ENCODE measurements at regions not wholly inside any gene's neighbourhood (a gene's known extent, or its start where the extent isn't known, plus 50 kb on each side); places are given as distances from the start of the nearest gene placed in this dataset.

GRCh38 chr2:37782155-37782673 lies 110.8 kb upstream of the CDC42EP3 start:
- peak overlapping the region; percentile 74 to 81 (median 78) for H3K27ac ChIP-seq
- intact Hi-C loops (cut with DNase I), result no loop called here
- no peak for DNase-seq

GRCh38 chr2:37782721-37783371 lies 111.4 kb upstream of the CDC42EP3 start:
- DNase-seq, result peak; percentile 73 to 81
- Histone ChIP-seq H3K36me3 (no peaks in the 10 kb centered on the region), H3K27me3 (no peaks in the 10 kb centered on the region), H3K27ac (peak overlapping the region; percentile 74 to 81 (median 78)), H3K9me3 (no peaks in the 10 kb centered on the region), H3K4me3 (replicated peaks in 1 of 3) (no peak overlapping the region), H3K4me1 (peaks cover 4 to 44% of the 10 kb centered on the region in 2 donors)
- intact Hi-C loops (cut with DNase I), result no loop called here
- 21 to 28% methylated on average over 10 of the region's 10 CpGs for WGBS, 2 donors
- no peak for TF ChIP-seq POLR2A (IDR thresholded peaks at IDR 0.05)
- TF ChIP-seq, protein P1, sequence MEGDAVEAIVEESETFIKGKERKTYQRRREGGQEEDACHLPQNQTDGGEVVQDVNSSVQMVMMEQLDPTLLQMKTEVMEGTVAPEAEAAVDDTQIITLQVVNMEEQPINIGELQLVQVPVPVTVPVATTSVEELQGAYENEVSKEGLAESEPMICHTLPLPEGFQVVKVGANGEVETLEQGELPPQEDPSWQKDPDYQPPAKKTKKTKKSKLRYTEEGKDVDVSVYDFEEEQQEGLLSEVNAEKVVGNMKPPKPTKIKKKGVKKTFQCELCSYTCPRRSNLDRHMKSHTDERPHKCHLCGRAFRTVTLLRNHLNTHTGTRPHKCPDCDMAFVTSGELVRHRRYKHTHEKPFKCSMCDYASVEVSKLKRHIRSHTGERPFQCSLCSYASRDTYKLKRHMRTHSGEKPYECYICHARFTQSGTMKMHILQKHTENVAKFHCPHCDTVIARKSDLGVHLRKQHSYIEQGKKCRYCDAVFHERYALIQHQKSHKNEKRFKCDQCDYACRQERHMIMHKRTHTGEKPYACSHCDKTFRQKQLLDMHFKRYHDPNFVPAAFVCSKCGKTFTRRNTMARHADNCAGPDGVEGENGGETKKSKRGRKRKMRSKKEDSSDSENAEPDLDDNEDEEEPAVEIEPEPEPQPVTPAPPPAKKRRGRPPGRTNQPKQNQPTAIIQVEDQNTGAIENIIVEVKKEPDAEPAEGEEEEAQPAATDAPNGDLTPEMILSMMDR (IDR thresholded peaks at IDR 0.05), result peak in 1 of 6 experiments; percentile 4

More at GRCh38 chr2:37782155-37782673, 110.8 kb upstream of the CDC42EP3 start:
- no peaks in the 10 kb centered on the region for H3K9me3 ChIP-seq
- no peaks in the 10 kb centered on the region for H3K36me3 ChIP-seq
- TF ChIP-seq POLR2A (IDR thresholded peaks at IDR 0.05), result no peak
- TF ChIP-seq, protein P1 (IDR thresholded peaks at IDR 0.05), result no peak
- H3K27me3 ChIP-seq, result no peaks in the 10 kb centered on the region
- H3K4me3 ChIP-seq (replicated peaks in 1 of 3), result no peak overlapping the region
- whole genome bisulfite sequencing, 2 donors, result 74% methylated on average over 8 of the region's 8 CpGs
- H3K4me1 ChIP-seq, result peaks cover 4 to 42% of the 10 kb centered on the region in 2 donors

- DNase-seq, result no peak
- Histone ChIP-seq H3K9me3 (no peaks in the 10 kb centered on the region), H3K4me1 (peaks cover 4 to 44% of the 10 kb centered on the region in 2 donors), H3K4me3 (replicated peaks in 1 of 3) (no peak overlapping the region), H3K27me3 (no peaks in the 10 kb centered on the region), H3K27ac (peak overlapping the region; percentile 74 to 81 (median 78)), H3K36me3 (no peaks in the 10 kb centered on the region)
- TF ChIP-seq POLR2A (IDR thresholded peaks at IDR 0.05), result no peak
- TF ChIP-seq, protein P1 (IDR thresholded peaks at IDR 0.05), result no peak
- 76 to 82% methylated on average over 4 of the region's 4 CpGs for WGBS, 2 donors
- intact Hi-C loops (cut with DNase I), result no loop called here
Measured at GRCh38 chr2:37783545-37783944, 112.1 kb upstream of the CDC42EP3 start.

- no peaks in the 10 kb centered on the region for H3K9me3 ChIP-seq
- no peak overlapping the region for H3K4me3 ChIP-seq (replicated peaks in 1 of 3)
- H3K27ac ChIP-seq, result peak overlapping the region in 1 of 3 donors; percentile 78
- TF ChIP-seq POLR2A (IDR thresholded peaks at IDR 0.05), result no peak
- TF ChIP-seq, protein P1 (IDR thresholded peaks at IDR 0.05), result no peak
- no peaks in the 10 kb centered on the region for H3K27me3 ChIP-seq
- no peaks in the 10 kb centered on the region for H3K36me3 ChIP-seq
- peaks cover 4 to 44% of the 10 kb centered on the region in 2 donors for H3K4me1 ChIP-seq
- DNase-seq, result no peak
- intact Hi-C loops (cut with DNase I), result no loop called here
- WGBS, 2 donors, result 90 to 98% methylated on average over 3 of the region's 3 CpGs
Measured at GRCh38 chr2:37784071-37784758, 112.8 kb upstream of the CDC42EP3 start.

GRCh38 chr2:37784759-37785149 lies 113.3 kb upstream of the CDC42EP3 start:
- H3K4me3 ChIP-seq (replicated peaks in 1 of 3), result no peak overlapping the region
- DNase-seq, result no peak
- H3K36me3 ChIP-seq, result no peaks in the 10 kb centered on the region
- H3K27ac ChIP-seq, result peak overlapping the region in 1 of 3 donors; percentile 78
- 82 to 86% methylated on average over 5 of the region's 5 CpGs for WGBS, 2 donors
- no peaks in the 10 kb centered on the region for H3K27me3 ChIP-seq
- no peaks in the 10 kb centered on the region for H3K9me3 ChIP-seq
- no peak for TF ChIP-seq POLR2A (IDR thresholded peaks at IDR 0.05)
- TF ChIP-seq, protein P1 (IDR thresholded peaks at IDR 0.05), result no peak
- intact Hi-C loops (cut with DNase I), result no loop called here
- H3K4me1 ChIP-seq, result peaks cover 4 to 44% of the 10 kb centered on the region in 2 donors
